ENCODE measurements at regions not wholly inside any gene's neighbourhood (a gene's known extent, or its start where the extent isn't known, plus 50 kb on each side); places are given as distances from the start of the nearest gene placed in this dataset.

GRCh38 chr3:150312018-150312657 lies 96.0 kb upstream of the TSC22D2 start:
- POLR2A ChIA-PET (ENCODE audit: partially characterized antibody): interaction anchor here (1.6 kb wide), 1 partner anchor 22 kb away, joined by 4 read pairs; no protein-coding TSS in a partner anchor

More at GRCh38 chr3:150312018-150312657, 96.0 kb upstream of the TSC22D2 start:
- 85% methylated on average over 1 of the region's 1 CpG; no CpG with 5 or more reads in 1 of the 2 experiments for WGBS, 2 experiments (ENCODE audit: extremely low coverage in 1 of 2, insufficient coverage in 1 of 2, insufficient read length in 1 of 2, insufficient replicate concordance in 2 of 2, low coverage in 1 of 2, low lambda C conversion rate in 2 of 2, missing lambda C conversion rate in 1 of 2)
- no peaks in the 10 kb centered on the region for H3K79me2 ChIP-seq (ENCODE audit: control insufficient read depth in 1 of 2, insufficient read depth in 2 of 2, low read length in 2 of 2)
- FAIRE-seq (no peak), DNase-seq (ENCODE audit: low read depth in 1 of 2, low spot score in 2 of 2) (no peak)
- H3K56ac ChIP-seq (replicated peaks; ENCODE audit: insufficient read length, low read depth, low read length): no peak overlapping the region
- H3K9ac ChIP-seq (replicated peaks in 1 of 4; ENCODE audit: extremely low read depth in 1 of 4, low read depth in 3 of 4, low read length in 3 of 4): no peak overlapping the region
- no peaks in the 10 kb centered on the region for H3K9me3 ChIP-seq (ENCODE audit: insufficient read depth in 2 of 2, low read depth in 1 of 2, low read length in 1 of 2)
- H2BK12ac ChIP-seq (ENCODE audit: low read depth, low read length): no peak overlapping the region
- H3K23ac ChIP-seq (ENCODE audit: insufficient read length): no peak overlapping the region
- H3K79me1 ChIP-seq (ENCODE audit: low read depth, low read length): no peaks in the 10 kb centered on the region
- H2BK20ac ChIP-seq (ENCODE audit: low read length): no peak overlapping the region
- no peaks in the 10 kb centered on the region for H3K4me1 ChIP-seq (replicated peaks in 1 of 4; ENCODE audit: control insufficient read depth in 3 of 4, insufficient read depth in 4 of 4, low read length in 3 of 4)
- H3K36me3 ChIP-seq (ENCODE audit: control insufficient read depth in 2 of 4, insufficient read depth in 4 of 4, low read length in 3 of 4): no peaks in the 10 kb centered on the region
- H4K20me1 ChIP-seq (replicated peaks in 1 of 2; ENCODE audit: control insufficient read depth in 1 of 2, insufficient read depth in 2 of 2, low read length in 2 of 2): no peaks in the 10 kb centered on the region
- no peak overlapping the region for H2AFZ ChIP-seq (ENCODE audit: low read length)
- H3K4me2 ChIP-seq (ENCODE audit: insufficient read depth in 1 of 2, low read depth in 2 of 2, low read length in 2 of 2): no peak overlapping the region
- H2BK15ac ChIP-seq (ENCODE audit: low read length): no peak overlapping the region
- no peak overlapping the region for H3K4me3 ChIP-seq (ENCODE audit: extremely low read depth in 1 of 4, insufficient read depth in 2 of 4, low read depth in 3 of 4, low read length in 4 of 4)
- no peak overlapping the region for H2BK5ac ChIP-seq (ENCODE audit: low read depth, low read length)
- H3K14ac ChIP-seq (ENCODE audit: insufficient read length): no peak overlapping the region
- no peak overlapping the region for H4K91ac ChIP-seq (replicated peaks; ENCODE audit: insufficient read length, low read length)
- H3K27ac ChIP-seq (ENCODE audit: low read depth, low read length): no peak overlapping the region
- no peak overlapping the region for H4K5ac ChIP-seq (ENCODE audit: insufficient read length, low read depth, low read length)
- H3K27me3 ChIP-seq (replicated peaks in 1 of 4; ENCODE audit: control insufficient read depth in 3 of 4, extremely low read depth in 1 of 4, insufficient read depth in 3 of 4, low read length in 3 of 4): no peaks in the 10 kb centered on the region
- TF ChIP-seq HDAC2 (IDR thresholded peaks at IDR 0.05; ENCODE audit: borderline replicate concordance in 1 of 2, low read depth in 2 of 2, low read length in 2 of 2) (no peak), JUN (IDR thresholded peaks at IDR 0.05; ENCODE audit: low read depth, low read length) (no peak), TBP (IDR thresholded peaks at IDR 0.05; ENCODE audit: low read depth, low read length) (no peak), SP4 (IDR thresholded peaks at IDR 0.05; ENCODE audit: low read length) (no peak), CEBPB (IDR thresholded peaks at IDR 0.05; ENCODE audit: low read depth, low read length) (no peak), KDM5A (IDR thresholded peaks at IDR 0.05; ENCODE audit: low read length) (no peak), CHD1 (IDR thresholded peaks at IDR 0.05; ENCODE audit: low read depth, low read length) (no peak), SAP30 (IDR thresholded peaks at IDR 0.05; ENCODE audit: insufficient read depth, insufficient replicate concordance, low read length) (no peak), TAF7 (optimal IDR thresholded peaks at IDR 0.05; ENCODE audit: borderline replicate concordance, low read depth, low read length) (no peak), TCF12 (IDR thresholded peaks at IDR 0.05; ENCODE audit: low read depth, low read length) (no peak)
- TF ChIP-seq, protein P1, sequence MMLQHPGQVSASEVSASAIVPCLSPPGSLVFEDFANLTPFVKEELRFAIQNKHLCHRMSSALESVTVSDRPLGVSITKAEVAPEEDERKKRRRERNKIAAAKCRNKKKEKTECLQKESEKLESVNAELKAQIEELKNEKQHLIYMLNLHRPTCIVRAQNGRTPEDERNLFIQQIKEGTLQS (IDR thresholded peaks at IDR 0.05; ENCODE audit: insufficient read depth, low read depth, low read length): no peak
- TF ChIP-seq, protein P2, sequence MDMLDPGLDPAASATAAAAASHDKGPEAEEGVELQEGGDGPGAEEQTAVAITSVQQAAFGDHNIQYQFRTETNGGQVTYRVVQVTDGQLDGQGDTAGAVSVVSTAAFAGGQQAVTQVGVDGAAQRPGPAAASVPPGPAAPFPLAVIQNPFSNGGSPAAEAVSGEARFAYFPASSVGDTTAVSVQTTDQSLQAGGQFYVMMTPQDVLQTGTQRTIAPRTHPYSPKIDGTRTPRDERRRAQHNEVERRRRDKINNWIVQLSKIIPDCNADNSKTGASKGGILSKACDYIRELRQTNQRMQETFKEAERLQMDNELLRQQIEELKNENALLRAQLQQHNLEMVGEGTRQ (IDR thresholded peaks at IDR 0.05; ENCODE audit: low read length): no peak
- no peak overlapping the region for H2BK120ac ChIP-seq (replicated peaks; ENCODE audit: low read depth, low read length)
- H3K18ac ChIP-seq (ENCODE audit: extremely low read depth, low read length): no peak overlapping the region
- no peak overlapping the region for H4K8ac ChIP-seq (ENCODE audit: extremely low read depth, insufficient read depth, low read length)
- H3K23me2 ChIP-seq (ENCODE audit: low read depth, low read length): peaks cover 2% of the 10 kb centered on the region; the same call in 1 of the 2 replicates
- CTCF ChIA-PET (ENCODE audit: partially characterized antibody): interaction anchor here (0.8 to 2.4 kb wide), 6 partner anchors 8 to 183 kb away, joined by 3 to 6 read pairs (median 4); partner anchors contain the start of gene TSC22D2
- H2AK5ac ChIP-seq (ENCODE audit: low read depth, low read length): no peak overlapping the region
- H3K4ac ChIP-seq (replicated peaks; ENCODE audit: insufficient read length, low read depth, low read length): no peak overlapping the region
